NCI-H82 treated with DMSO at 0.1 percent for 48 hours (cell line): ENCODE measurements at regions not wholly inside any gene's neighbourhood (a gene's known extent, or its start where the extent isn't known, plus 50 kb on each side); places are given as distances from the start of the nearest gene placed in this dataset.
A peak's percentile ranks its signal among the peaks of the same experiment; 100 is the strongest.
"Not testable (repeated sequence)": the region's sequence is repeated elsewhere in the genome, so short reads cannot be mapped to it uniquely, and the experiment has no call there.

Experiments
- DNase-seq: peaks from one replicate; lab custom pipeline; 2025; ENCODE audit not compliant: unreplicated experiment; lab: John Stamatoyannopoulos, UW

GRCh38 chr20:19868441-19868840 is 110.4 kb downstream of the RIN2 start:
- DNase-seq, result no peak

DNA sequence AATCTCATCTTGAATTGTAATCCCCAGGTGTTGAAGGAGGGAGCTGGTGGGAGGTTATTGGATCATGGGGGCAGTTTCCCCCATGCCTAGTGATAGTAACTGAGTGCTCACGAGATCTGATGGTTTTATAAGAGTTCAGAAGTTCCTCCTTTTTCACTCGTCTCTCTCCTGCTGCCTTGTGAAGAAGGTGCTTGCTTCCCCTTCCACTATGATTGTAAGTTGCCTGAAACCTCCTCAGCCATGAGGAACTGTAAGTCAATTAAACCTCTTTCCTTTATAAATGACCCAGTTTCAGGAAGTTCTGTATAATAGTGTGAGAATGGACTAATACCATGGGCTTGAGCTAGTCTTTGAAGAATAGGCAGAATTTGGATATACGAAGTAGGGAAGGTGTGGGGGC is 113.9 kb downstream of the RIN2 start:
- no peak for DNase-seq

DNA sequence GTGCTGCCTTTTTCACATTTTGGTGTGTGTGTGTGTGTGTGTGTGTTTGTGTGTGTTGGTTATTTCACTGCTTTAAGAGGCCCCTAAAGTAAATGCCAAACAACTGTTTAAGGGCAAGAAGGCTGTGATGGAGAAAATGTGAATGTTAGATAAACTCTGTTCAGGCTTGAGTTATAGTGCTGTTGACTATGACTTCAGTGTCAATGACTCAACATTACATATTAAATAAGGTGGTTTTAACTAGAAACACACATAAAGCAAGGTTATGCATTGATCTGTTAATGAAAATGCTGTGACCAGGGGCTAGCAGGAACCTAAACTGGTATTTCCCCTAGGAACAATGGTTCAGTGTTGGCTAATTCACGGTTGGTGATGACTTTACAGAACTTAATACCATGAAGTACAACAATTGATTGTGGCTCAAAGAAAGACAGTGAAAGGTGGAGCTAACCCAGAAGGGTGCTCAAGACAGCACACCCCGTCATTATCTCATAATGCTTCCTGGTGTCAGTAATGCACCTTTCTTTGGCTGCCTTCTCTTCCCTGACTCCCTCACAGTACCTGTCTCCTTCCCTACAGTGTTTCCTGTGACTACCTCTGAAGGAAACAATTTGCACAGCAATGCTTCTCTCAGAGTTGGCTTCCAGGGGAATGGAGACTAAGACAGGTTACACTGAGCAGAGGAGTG is 116.1 kb downstream of the RIN2 start:
- no peak for DNase-seq

DNA sequence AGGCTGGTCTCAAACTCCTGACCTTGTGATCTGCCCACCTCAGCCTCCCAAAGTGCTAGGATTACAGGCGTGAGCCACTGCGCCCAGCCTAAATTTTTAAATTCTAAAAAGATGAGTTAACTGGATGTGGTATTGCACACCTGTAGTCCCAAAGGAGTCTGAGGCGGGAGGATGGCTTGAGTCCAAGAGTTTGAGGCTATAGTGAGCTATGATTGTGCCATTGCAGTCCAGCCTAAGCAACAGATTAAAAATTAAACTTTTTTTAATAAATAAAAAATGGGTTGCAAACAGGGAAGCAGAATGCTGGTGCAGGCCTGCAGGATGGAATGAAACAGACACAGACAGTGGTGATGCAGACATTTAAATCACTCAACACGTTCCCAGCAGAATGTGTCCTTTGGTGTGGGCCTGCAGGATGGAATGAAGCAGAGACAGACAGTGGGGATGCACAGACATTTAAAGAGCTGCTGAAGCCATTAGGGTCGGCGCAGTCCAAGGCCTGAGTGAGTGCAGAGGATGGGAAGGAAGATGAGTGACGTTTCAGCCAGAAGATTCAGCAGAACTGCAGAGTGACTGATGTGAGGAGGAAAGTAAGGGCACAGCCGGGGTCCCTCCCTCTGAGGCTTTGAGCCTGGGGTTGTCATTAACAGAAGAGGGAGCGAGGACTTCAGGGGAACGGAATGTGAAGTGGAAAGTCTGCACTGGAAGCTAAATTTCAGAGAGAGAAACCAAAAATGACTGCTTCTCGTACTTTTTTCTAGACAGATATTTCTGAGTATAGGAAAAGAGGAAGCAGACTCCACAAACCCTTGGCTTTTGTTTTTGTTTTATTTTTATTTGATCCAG is 117.5 kb downstream of the RIN2 start:
- no peak for DNase-seq

DNA sequence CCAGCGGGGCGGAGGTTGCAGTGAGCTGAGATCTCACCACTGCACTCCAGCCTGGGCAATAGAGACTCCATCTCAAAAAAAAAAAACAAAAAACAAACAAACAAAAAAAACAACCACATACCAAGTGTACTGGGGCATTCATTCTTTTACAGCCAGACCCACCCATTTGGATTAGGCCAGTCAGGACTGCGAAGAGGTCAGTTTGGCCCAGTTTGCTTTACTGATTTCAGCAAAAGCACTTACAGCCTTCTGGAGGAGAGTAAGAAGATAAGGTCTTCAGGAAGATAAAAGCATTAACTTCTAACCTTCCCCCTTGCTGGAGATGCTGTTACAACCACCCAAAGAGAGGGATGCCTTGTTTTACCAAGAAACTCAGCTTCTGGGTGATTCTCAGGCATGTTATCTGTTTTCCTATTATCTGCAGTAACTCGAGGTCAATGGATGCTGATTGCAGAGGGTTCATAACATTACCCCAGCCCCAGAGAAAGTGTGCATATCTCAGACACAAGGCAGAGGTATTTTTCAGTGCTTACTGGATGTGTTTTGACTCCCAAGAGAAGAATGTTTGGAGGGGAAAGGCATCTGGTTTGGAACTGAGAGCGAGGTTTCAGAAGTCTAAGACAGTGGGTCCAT is 118.9 kb downstream of the RIN2 start:
- no peak for DNase-seq

DNA sequence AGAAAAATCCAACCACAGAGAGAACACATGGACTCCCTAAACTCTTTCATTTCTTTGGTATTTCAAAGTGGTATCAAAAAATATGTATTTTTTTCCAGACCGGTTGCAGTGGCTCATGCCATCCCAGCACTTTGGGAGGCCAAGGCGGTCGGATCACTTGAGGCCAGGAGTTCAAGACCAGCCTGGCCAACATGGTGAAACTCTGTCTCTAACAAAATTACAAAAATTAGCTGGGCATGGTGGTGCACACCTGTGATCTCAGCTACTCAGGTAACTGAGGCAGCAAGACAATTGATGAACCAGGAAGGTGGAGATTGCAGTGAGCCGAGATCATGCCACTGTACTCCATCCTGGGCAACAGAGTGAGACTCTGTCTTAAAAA is 121.8 kb downstream of the RIN2 start:
- not testable (repeated sequence) for DNase-seq

- no peak for DNase-seq
Measured at GRCh38 chr20:19880256-19881079, 122.4 kb downstream of the RIN2 start.

- no peak for DNase-seq
Measured at GRCh38 chr20:19881080-19881840, 123.2 kb downstream of the RIN2 start.

GRCh38 chr20:19881990-19882389 is 123.9 kb downstream of the RIN2 start:
- DNase-seq, result no peak

GRCh38 chr20:19882446-19882845 is 124.4 kb downstream of the RIN2 start:
- no peak for DNase-seq

DNA sequence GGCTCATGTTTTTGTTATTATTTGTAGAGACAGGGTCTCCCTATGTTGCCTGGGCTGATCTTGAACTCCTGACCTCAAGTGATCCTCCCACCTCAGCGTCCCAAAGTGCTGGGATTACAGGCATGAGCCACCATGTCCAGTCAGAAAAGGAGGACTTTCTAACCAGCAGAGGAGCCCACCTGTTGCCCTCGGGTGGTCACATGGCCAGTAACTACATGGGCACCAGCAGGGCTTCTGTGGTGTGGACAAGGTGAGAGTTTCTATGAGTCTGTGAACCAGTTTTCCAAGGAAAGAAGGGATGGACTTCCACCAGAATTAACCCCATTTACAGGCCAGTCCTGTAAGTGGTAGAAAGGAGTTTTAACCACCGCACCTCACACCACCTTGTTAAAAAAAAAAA is 125.4 kb downstream of the RIN2 start:
- no peak for DNase-seq

- DNase-seq, result no peak
Measured at GRCh38 chr20:19885594-19885938, 127.5 kb downstream of the RIN2 start.

DNA sequence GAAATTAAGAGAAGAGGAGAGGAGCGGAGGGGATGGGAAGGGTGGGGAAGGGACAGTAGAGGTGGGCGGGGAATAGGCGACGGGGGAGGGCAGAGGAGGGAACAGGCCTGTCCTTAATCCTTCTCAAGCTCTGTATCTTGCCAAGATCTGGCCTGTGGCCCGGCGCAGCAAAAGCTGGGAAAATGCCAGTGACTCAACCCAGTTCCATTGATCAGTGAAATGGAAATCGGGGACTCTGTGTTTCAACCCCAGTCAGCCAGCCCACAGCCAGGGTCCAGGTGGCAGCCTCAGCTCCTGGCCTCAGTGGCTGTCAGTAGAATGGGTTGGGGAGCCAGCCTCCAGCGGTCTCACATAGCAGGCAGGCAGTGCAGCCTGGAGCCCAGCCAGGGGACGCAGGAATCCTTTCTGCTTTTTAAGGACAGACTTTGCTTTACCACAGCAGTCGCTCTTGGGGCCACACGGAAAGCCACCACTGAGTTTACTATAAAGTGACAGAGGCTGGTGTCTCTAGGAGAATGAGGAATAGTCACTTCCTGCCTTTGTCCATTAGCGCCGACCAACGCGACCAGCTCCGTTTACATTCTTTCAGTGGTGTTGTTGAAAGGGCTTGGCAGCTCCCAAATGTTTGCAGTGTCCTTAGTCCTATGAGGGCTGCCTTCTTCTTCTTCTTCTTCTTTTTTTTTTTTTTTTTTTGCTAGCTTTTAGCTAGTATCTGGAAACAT is 128.0 kb downstream of the RIN2 start:
- DNase-seq, result peak; percentile 27

DNA sequence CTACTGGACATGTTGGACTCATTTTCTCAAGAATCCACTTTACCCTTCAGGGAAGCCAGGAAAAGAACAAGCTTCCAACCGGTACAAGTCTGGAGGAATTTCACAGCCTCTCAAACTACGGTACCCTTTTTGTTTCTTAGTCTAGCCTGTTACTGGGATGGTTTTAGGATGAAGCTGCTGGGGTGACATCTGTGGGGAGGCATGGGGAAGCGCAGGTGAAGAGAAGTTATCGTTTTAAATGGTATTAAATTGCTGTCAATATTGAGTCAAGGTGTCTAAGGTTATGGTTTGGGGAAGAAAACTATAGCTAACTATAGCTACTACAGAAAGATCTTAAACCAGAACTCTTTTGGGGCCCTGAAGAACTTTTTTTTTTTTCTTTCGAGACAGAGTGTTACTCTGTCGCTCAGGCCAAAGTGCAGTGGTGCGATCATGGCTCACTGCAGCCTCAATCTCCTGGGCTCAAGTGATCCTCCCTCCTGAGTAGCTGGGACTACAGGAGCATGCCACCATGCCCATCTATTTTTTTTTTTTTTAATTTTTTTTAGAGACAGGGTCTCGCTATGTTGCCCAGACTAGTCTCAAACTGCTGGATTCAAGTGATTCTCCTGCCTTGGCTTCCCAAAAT is 128.7 kb downstream of the RIN2 start:
- no peak for DNase-seq

- no peak for DNase-seq
Measured at GRCh38 chr20:19887556-19888268, 129.4 kb upstream of the NAA20 start.

DNA sequence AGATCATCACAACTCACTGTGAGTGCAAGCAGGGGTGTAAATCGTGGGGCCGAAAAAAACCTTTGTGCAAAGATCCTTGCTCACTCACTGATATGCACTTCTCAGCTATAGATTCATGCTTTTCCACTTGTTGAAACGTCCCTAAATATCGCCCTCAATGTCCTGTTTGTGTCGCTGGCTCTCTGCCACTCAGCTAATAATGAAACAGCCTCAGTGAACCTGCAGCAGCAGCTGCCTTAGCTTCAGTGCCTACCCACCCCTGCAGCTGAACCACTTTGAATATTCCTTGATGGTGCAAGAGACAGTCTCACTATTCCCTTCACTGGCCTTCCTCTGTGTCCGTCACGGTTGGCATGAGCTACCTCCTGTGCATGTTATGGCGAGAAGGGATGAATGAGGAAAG is 128.9 kb upstream of the NAA20 start:
- DNase-seq, result no peak

GRCh38 chr20:19889011-19889953 is 127.9 kb upstream of the NAA20 start:
- DNase-seq, result peak; percentile 63
